CD14-positive monocyte (primary cell): ENCODE measurements at regions not wholly inside any gene's neighbourhood (a gene's known extent, or its start where the extent isn't known, plus 50 kb on each side); places are given as distances from the start of the nearest gene placed in this dataset.

Experiments used
- DNase-seq, 3 donors: peaks; one replicate each; pipeline ENCODE4 v3.0.0-alpha.2; 2011 to 2022
- H2AFZ ChIP-seq: 2 replicates; pipeline ENCODE4 v1.6.0; 2012; ENCODE audit warnings: mild to moderate bottlenecking, low read depth, low read length, inconsistent platforms; ENCODE audit not compliant: insufficient read depth, poor library complexity, severe bottlenecking
- H3K27ac ChIP-seq, 2 donors: 1 replicate in 1 of 2; 2 replicates in 1 of 2; pipeline ENCODE4 v1.5.1; 2012 to 2013; ENCODE audit warnings: low read length in 2 of 2, control low read depth in 1 of 2, inconsistent platforms in 1 of 2, low read depth in 1 of 2, mild to moderate bottlenecking in 1 of 2
- H3K27me3 ChIP-seq, 2 donors: one replicate each; pipeline versions ENCODE4 v1.6.0 to v1.6.1; 2011 to 2013; ENCODE audit warnings: low read length in 2 of 2; ENCODE audit not compliant: control insufficient read depth in 2 of 2, insufficient read depth in 2 of 2
- H3K36me3 ChIP-seq, 2 donors: replicated peaks in 1 of 2; 1 replicate in 1 of 2; 2 replicates in 1 of 2; pipeline versions ENCODE4 v1.5.1 to v1.6.1; 2012 to 2013; ENCODE audit warnings: low read length in 2 of 2, control low read depth in 1 of 2, inconsistent platforms in 1 of 2, mild to moderate bottlenecking in 1 of 2; ENCODE audit not compliant: insufficient read depth in 2 of 2, control insufficient read depth in 1 of 2
- H3K4me1 ChIP-seq, 2 donors: 1 replicate in 1 of 2; 2 replicates in 1 of 2; pipeline versions ENCODE4 v1.5.1 to v1.6.1; 2012 to 2013; ENCODE audit warnings: low read length in 2 of 2, control low read depth in 1 of 2, inconsistent platforms in 1 of 2, mild to moderate bottlenecking in 1 of 2, moderate library complexity in 1 of 2; ENCODE audit not compliant: insufficient read depth in 2 of 2, control insufficient read depth in 1 of 2
- H3K4me2 ChIP-seq: replicated peaks from 2 replicates; pipeline ENCODE3; 2012; ENCODE audit warnings: low read length, moderate library complexity, mild to moderate bottlenecking; ENCODE audit not compliant: poor library complexity, severe bottlenecking; ENCODE audit errors: extremely low read depth
- H3K4me3 ChIP-seq, 3 experiments: fragments of 200-600 bp in 1 of 3; sonication (generic) in 1 of 3; replicated peaks in 1 of 3; 1 replicate in 2 of 3; 2 replicates in 1 of 3; pipeline ENCODE4 v1.5.1; 2011 to 2013; ENCODE audit warnings: low read length in 3 of 3, mild to moderate bottlenecking in 3 of 3, control low read depth in 2 of 3, low read depth in 2 of 3, inconsistent platforms in 1 of 3, moderate library complexity in 1 of 3
- H3K79me2 ChIP-seq: 2 replicates; pipeline ENCODE4 v1.6.0; 2012; ENCODE audit warnings: mild to moderate bottlenecking, control low read depth, inconsistent platforms, low read length, moderate library complexity; ENCODE audit not compliant: insufficient read depth
- H3K9ac ChIP-seq: 2 replicates; pipeline ENCODE4 v1.6.0; 2017; ENCODE audit warnings: low read length, mild to moderate bottlenecking; ENCODE audit not compliant: insufficient read depth, poor library complexity, severe bottlenecking
- H3K9me3 ChIP-seq, 2 donors: replicated peaks in 1 of 2; 1 replicate in 1 of 2; 2 replicates in 1 of 2; pipeline versions ENCODE4 v1.5.1 to v1.6.1; 2012 to 2013; ENCODE audit warnings: low read length in 2 of 2, control low read depth in 1 of 2; ENCODE audit not compliant: control insufficient read depth in 1 of 2, insufficient read depth in 1 of 2
- H4K20me1 ChIP-seq: 2 replicates; pipeline ENCODE4 v1.6.0; 2012; ENCODE audit warnings: mild to moderate bottlenecking, low read length, control low read depth, moderate library complexity; ENCODE audit not compliant: insufficient read depth
- H3K27ac Mint-ChIP-seq, 7 donors: one replicate each; pipeline ENCODE4 v1.8.0; 2020; ENCODE audit warnings: mild to moderate bottlenecking in 7 of 7, mixed read lengths in 7 of 7, moderate library complexity in 6 of 7, inconsistent platforms in 2 of 7
- H3K27me3 Mint-ChIP-seq, 3 donors: one replicate each; pipeline ENCODE4 v1.8.0; 2021 to 2022; ENCODE audit warnings: low read depth in 3 of 3, mild to moderate bottlenecking in 3 of 3, mixed read lengths in 3 of 3, moderate library complexity in 3 of 3, inconsistent platforms in 1 of 3
- H3K36me3 Mint-ChIP-seq, 2 donors: one replicate each; pipeline ENCODE4 v1.8.0; 2020; ENCODE audit warnings: mixed read lengths in 2 of 2, inconsistent platforms in 1 of 2, mild to moderate bottlenecking in 1 of 2
- H3K4me1 Mint-ChIP-seq: one replicate; pipeline ENCODE4 v1.8.0; 2020; ENCODE audit warnings: mild to moderate bottlenecking, mixed read lengths
- H3K4me3 Mint-ChIP-seq, 2 donors: one replicate each; pipeline ENCODE4 v1.8.0; 2020; ENCODE audit warnings: mild to moderate bottlenecking in 2 of 2, mixed read lengths in 2 of 2, moderate library complexity in 1 of 2
- H3K9me3 Mint-ChIP-seq, 7 donors: one replicate each; pipeline ENCODE4 v1.8.0; 2020 to 2022; ENCODE audit warnings: mixed read lengths in 7 of 7, mild to moderate bottlenecking in 6 of 7, moderate library complexity in 6 of 7, inconsistent platforms in 2 of 7
- WGBS: methylation state at CpG from one replicate; pipeline ENCODE4 v1.1.5; 2013; ENCODE audit warnings: missing lambda C conversion rate; ENCODE audit not compliant: insufficient coverage; 5-methylcytosine and 5-hydroxymethylcytosine counted together
- intact Hi-C, 2 donors: fragments of 100-400 bp; cut with micrococcal nuclease; formaldehyde crosslinking; loops; one replicate each; pipeline versions ENCODE4 v1.15.0 to v1.15.1; 2023
- TF ChIP-seq, protein P1 (sequence below): fragments of 200-600 bp; IDR thresholded peaks from one replicate; pipeline ENCODE4 v1.8.0; 2022; ENCODE audit warnings: antibody characterized with exemption, mild to moderate bottlenecking

DNA sequence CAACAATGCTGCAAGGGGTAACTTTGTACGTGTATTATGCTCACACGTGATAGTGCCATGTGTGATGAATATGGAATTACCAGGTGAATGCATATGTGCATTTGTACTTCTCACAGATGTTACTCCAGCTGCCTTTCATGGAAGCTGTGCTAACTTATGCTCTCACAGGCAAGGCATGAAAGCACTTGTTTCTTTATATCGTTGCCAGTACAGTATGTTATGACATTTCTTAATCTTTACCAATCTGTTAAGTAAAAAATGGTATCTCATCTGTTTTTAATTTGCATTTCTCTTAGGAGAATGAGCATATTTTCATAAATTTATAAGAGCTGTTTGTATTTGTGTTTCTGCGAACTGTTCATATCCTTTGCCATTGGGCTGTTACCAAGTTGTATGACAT, 311.8 kb upstream of the DMRT1 start:
- H3K4me2 ChIP-seq, result no peak overlapping the region
- no peaks in the 10 kb centered on the region for H3K27me3 ChIP-seq
- peaks cover 0 to 2% (median 0%) of the 10 kb centered on the region in 7 donors for H3K9me3 Mint-ChIP-seq
- no peaks in the 10 kb centered on the region for H3K79me2 ChIP-seq
- intact Hi-C loops, result no loop called here
- DNase-seq, result no peak
- H3K4me1 ChIP-seq, result no peaks in the 10 kb centered on the region
- no peak overlapping the region for H3K27ac Mint-ChIP-seq
- H3K4me1 Mint-ChIP-seq, result no peaks in the 10 kb centered on the region
- no peaks in the 10 kb centered on the region for H4K20me1 ChIP-seq
- no peak overlapping the region for H2AFZ ChIP-seq
- no peak overlapping the region for H3K4me3 Mint-ChIP-seq
- H3K9me3 ChIP-seq, result no peaks in the 10 kb centered on the region
- TF ChIP-seq, protein P1, sequence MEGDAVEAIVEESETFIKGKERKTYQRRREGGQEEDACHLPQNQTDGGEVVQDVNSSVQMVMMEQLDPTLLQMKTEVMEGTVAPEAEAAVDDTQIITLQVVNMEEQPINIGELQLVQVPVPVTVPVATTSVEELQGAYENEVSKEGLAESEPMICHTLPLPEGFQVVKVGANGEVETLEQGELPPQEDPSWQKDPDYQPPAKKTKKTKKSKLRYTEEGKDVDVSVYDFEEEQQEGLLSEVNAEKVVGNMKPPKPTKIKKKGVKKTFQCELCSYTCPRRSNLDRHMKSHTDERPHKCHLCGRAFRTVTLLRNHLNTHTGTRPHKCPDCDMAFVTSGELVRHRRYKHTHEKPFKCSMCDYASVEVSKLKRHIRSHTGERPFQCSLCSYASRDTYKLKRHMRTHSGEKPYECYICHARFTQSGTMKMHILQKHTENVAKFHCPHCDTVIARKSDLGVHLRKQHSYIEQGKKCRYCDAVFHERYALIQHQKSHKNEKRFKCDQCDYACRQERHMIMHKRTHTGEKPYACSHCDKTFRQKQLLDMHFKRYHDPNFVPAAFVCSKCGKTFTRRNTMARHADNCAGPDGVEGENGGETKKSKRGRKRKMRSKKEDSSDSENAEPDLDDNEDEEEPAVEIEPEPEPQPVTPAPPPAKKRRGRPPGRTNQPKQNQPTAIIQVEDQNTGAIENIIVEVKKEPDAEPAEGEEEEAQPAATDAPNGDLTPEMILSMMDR, result no peak
- H3K36me3 ChIP-seq, result no peaks in the 10 kb centered on the region
- no peak overlapping the region for H3K27ac ChIP-seq
- H3K27me3 Mint-ChIP-seq, result peaks cover 0 to 3% (median 2%) of the 10 kb centered on the region in 3 donors
- no peak overlapping the region for H3K4me3 ChIP-seq
- 100% methylated on average over 2 of the region's 4 CpGs for WGBS
- H3K9ac ChIP-seq, result no peak overlapping the region
- H3K36me3 Mint-ChIP-seq, result no peaks in the 10 kb centered on the region

DNA sequence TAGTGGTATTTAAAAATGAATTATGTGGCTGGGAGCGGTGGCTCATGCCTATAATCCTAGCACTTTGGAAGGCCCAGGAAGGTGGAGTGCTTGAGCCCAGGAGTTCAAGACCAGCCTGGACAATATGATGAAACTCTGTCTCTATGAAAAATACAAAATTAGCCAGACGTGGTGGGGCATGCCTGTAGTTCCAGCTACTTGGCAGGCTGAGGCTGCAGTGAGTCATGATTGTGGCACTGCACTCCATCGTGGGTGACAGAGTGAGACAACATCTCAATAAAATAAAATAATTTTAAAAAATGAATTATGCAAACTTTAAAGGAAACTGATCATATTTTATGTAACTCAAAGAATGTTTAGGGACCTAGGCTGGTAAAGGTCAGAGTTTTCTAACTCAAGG, 310.8 kb upstream of the DMRT1 start:
- no peaks in the 10 kb centered on the region for H3K4me1 ChIP-seq
- H3K9me3 ChIP-seq, result no peaks in the 10 kb centered on the region
- Mint-ChIP-seq H3K9me3 (peaks cover 0 to 2% (median 0%) of the 10 kb centered on the region in 7 donors), H3K27ac (no peak overlapping the region), H3K27me3 (peaks cover 0 to 3% (median 2%) of the 10 kb centered on the region in 3 donors), H3K36me3 (no peaks in the 10 kb centered on the region), H3K4me3 (no peak overlapping the region), H3K4me1 (no peaks in the 10 kb centered on the region)
- H3K36me3 ChIP-seq, result no peaks in the 10 kb centered on the region
- H3K9ac ChIP-seq, result no peak overlapping the region
- no peak overlapping the region for H3K4me2 ChIP-seq
- no peak overlapping the region for H2AFZ ChIP-seq
- H3K79me2 ChIP-seq, result no peaks in the 10 kb centered on the region
- 20% methylated on average over 1 of the region's 3 CpGs for WGBS
- DNase-seq, result no peak
- no peaks in the 10 kb centered on the region for H4K20me1 ChIP-seq
- no peak overlapping the region for H3K4me3 ChIP-seq
- H3K27me3 ChIP-seq, result no peaks in the 10 kb centered on the region
- TF ChIP-seq, protein P1, result no peak
- intact Hi-C loops, result no loop called here
- H3K27ac ChIP-seq, result no peak overlapping the region
